Stomach (tissue), 8 donors: ENCODE measurements at regions not wholly inside any gene's neighbourhood (a gene's known extent, or its start where the extent isn't known, plus 50 kb on each side); places are given as distances from the start of the nearest gene placed in this dataset.

Experiments
- DNase-seq, 2 donors: peaks; one replicate each; pipeline versions ENCODE4 v3.0.0 to v3.0.0-alpha.2; 2013 to 2019
- H3K27ac ChIP-seq, 5 donors: fragments of 200-600 bp in 4 of 5; sonication (generic) in 4 of 5; one replicate each; pipeline ENCODE4 v1.5.1; 2013 to 2019; ENCODE audit warnings: mild to moderate bottlenecking in 1 of 5, moderate library complexity in 1 of 5
- H3K27me3 ChIP-seq, 3 donors: fragments of 200-600 bp; sonication (generic); one replicate each; pipeline ENCODE4 v1.5.1; 2017 to 2019; ENCODE audit warnings: mixed run types in 1 of 3
- H3K36me3 ChIP-seq, 4 donors: fragments of 200-600 bp; sonication (generic); 1 replicate in 3 of 4; 2 replicates in 1 of 4; pipeline ENCODE4 v1.5.1; 2016 to 2019
- H3K4me1 ChIP-seq, 4 donors: fragments of 200-600 bp; sonication (generic); one replicate each; pipeline ENCODE4 v1.5.1; 2016 to 2019
- H3K4me3 ChIP-seq, 4 donors: fragments of 200-600 bp; sonication (generic) in 3 of 4; one replicate each; pipeline ENCODE4 v1.5.1; 2016 to 2019; ENCODE audit warnings: mild to moderate bottlenecking in 1 of 4
- H3K9me3 ChIP-seq, 4 donors: fragments of 200-600 bp; sonication (generic); one replicate each; pipeline ENCODE4 v1.5.1; 2016 to 2019
- EP300 ChIP-seq: sonication (generic); formaldehyde crosslinking; IDR thresholded peaks from one replicate; pipeline ENCODE4 v1.6.1; 2017; ENCODE audit warnings: antibody characterized with exemption
- POLR2A ChIP-seq, 4 donors: fragments of 450-650 bp; IDR thresholded peaks; one replicate each; pipeline ENCODE4 v1.6.1; 2016; ENCODE audit warnings: antibody characterized with exemption in 4 of 4, control low read depth in 2 of 4, mild to moderate bottlenecking in 1 of 4, moderate library complexity in 1 of 4
- POLR2AphosphoS5 ChIP-seq, 3 donors: sonication (generic); formaldehyde crosslinking; IDR thresholded peaks; one replicate each; pipeline ENCODE4 v1.6.1; 2016; ENCODE audit warnings: antibody characterized with exemption in 3 of 3
- WGBS, 5 donors: extraction: QIAGEN DNeasy Blood & Tissue Kit in 3 of 5; methylation state at CpG; one replicate each; pipeline versions ENCODE4 v1.1.5 to v1.1.7; 2013 to 2018; 5-methylcytosine and 5-hydroxymethylcytosine counted together
- intact Hi-C: fragments of 100-400 bp; cut with DNase I; formaldehyde crosslinking; loops from one replicate; pipeline ENCODE4 v1.15.1; 2023; ENCODE audit warnings: low total_unique reads
- TF ChIP-seq, protein P1 (sequence below), 7 experiments: fragments of 450-650 bp in 4 of 7; fragments of 200-600 bp in 3 of 7; sonication (generic) in 3 of 7; IDR thresholded peaks; one replicate each; pipeline ENCODE4 v1.5.1; 2016 to 2019; ENCODE audit warnings: antibody characterized with exemption in 7 of 7, control low read depth in 2 of 7, mild to moderate bottlenecking in 1 of 7
- donor health status: healthy with polysubstance abuse.
- donor health status: Bipolar disorder and iron deficiency.
- donor health status: healthy.

DNA sequence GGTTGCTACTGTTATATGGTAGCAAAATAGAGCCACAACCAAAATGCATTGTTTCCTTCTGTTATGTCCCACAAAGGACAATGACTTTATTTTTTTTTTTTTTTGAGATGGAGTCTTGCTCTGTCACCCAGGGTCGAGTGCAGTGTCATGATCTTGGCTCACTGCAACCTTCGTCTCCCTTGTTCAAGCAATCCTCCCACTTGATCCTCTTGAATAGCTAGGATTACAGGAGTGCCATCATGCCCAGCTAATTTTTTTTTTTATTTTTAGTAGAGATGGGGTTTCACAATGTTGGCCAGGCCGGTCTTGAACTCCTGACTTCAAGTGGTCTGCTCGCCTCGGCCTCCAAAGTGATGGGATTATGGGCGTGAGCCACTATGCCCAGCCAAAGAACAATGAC is 527.7 kb upstream of the SGCD start:
- Histone ChIP-seq H3K27me3 (no peaks in the 10 kb centered on the region), H3K4me1 (no peaks in the 10 kb centered on the region), H3K9me3 (peaks cover 0 to 22% (median 12%) of the 10 kb centered on the region in 4 donors), H3K36me3 (no peaks in the 10 kb centered on the region), H3K4me3 (no peak overlapping the region), H3K27ac (no peak overlapping the region)
- TF ChIP-seq, protein P1, sequence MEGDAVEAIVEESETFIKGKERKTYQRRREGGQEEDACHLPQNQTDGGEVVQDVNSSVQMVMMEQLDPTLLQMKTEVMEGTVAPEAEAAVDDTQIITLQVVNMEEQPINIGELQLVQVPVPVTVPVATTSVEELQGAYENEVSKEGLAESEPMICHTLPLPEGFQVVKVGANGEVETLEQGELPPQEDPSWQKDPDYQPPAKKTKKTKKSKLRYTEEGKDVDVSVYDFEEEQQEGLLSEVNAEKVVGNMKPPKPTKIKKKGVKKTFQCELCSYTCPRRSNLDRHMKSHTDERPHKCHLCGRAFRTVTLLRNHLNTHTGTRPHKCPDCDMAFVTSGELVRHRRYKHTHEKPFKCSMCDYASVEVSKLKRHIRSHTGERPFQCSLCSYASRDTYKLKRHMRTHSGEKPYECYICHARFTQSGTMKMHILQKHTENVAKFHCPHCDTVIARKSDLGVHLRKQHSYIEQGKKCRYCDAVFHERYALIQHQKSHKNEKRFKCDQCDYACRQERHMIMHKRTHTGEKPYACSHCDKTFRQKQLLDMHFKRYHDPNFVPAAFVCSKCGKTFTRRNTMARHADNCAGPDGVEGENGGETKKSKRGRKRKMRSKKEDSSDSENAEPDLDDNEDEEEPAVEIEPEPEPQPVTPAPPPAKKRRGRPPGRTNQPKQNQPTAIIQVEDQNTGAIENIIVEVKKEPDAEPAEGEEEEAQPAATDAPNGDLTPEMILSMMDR (IDR thresholded peaks at IDR 0.05) = no peak
- no peak for TF ChIP-seq POLR2A (IDR thresholded peaks at IDR 0.05)
- TF ChIP-seq POLR2AphosphoS5 (IDR thresholded peaks at IDR 0.05) = no peak
- no peak for TF ChIP-seq EP300
- DNase-seq = no peak
- 72 to 87% (median 76%) methylated on average over 6 of the region's 6 CpGs for whole genome bisulfite sequencing, 5 donors
- intact Hi-C loops = no loop called here

DNA sequence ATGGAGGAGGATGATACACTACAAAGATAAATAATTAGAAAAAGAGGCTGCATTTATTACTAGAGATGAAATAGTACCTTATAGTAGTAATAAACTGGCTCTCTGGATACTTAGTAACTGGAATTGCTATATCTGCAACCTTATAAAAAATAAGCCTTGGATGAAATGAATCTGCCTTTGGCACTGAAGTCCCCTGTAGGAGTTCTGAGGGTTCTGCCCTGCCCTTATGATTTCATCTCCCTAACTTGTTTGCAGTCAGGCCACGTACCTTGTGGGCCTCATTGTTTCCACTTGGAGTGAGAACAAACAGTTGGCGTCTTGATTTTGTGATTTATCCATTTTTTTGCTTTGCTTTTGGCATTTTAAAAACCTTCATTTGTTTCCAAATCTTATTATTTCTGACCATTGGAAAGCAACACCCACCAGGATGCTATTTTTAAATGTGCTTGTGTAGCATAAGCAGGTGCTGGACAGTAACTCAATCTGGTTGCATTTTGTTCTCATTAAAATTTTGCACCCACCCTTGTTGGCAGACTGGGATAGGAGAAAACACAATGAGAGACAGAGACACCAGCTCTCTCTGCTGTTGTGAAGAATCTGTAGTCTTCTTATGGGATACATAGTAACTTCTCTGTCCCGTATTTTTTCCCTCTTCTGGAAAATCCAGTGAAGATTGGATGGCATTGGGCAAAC is 518.9 kb upstream of the SGCD start:
- H3K4me1 ChIP-seq = no peaks in the 10 kb centered on the region
- no peaks in the 10 kb centered on the region for H3K36me3 ChIP-seq
- no peaks in the 10 kb centered on the region for H3K9me3 ChIP-seq
- H3K27ac ChIP-seq = no peak overlapping the region
- WGBS, 5 donors = 53 to 73% (median 63%) methylated on average over 3 of the region's 3 CpGs
- intact Hi-C loops = no loop called here
- no peaks in the 10 kb centered on the region for H3K27me3 ChIP-seq
- TF ChIP-seq, protein P1 (IDR thresholded peaks at IDR 0.05) = no peak
- TF ChIP-seq POLR2A (IDR thresholded peaks at IDR 0.05) (no peak), EP300 (no peak), POLR2AphosphoS5 (IDR thresholded peaks at IDR 0.05) (no peak)
- H3K4me3 ChIP-seq = no peak overlapping the region
- DNase-seq = no peak

DNA sequence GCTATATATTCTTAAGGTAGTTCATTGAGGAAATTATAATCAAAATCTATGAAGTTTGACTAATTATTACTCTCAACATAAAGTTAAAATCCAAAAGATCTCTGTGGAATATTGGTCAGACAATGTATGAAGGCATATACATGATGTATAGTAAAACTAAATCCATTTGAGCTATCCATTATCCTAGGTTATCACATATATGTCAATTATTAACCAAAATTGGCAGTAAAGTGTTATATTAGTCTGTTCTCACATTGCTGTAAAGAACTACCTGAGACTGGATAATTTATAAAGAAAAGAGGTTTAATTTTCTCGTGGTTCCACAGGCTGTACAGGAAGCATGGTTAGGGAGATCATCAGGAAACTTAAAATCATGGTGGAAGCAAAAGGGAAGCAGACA is 511.7 kb upstream of the SGCD start:
- Histone ChIP-seq H3K36me3 (no peaks in the 10 kb centered on the region), H3K27me3 (no peaks in the 10 kb centered on the region), H3K4me3 (no peak overlapping the region), H3K9me3 (no peaks in the 10 kb centered on the region), H3K4me1 (no peaks in the 10 kb centered on the region), H3K27ac (no peak overlapping the region)
- TF ChIP-seq POLR2AphosphoS5 (IDR thresholded peaks at IDR 0.05) (no peak), POLR2A (IDR thresholded peaks at IDR 0.05) (no peak), EP300 (no peak)
- TF ChIP-seq, protein P1 (IDR thresholded peaks at IDR 0.05) = no peak
- intact Hi-C loops = no loop called here
- no peak for DNase-seq
- WGBS, 5 donors = 10 to 30% (median 19%) methylated on average over 1 of the region's 1 CpG

DNA sequence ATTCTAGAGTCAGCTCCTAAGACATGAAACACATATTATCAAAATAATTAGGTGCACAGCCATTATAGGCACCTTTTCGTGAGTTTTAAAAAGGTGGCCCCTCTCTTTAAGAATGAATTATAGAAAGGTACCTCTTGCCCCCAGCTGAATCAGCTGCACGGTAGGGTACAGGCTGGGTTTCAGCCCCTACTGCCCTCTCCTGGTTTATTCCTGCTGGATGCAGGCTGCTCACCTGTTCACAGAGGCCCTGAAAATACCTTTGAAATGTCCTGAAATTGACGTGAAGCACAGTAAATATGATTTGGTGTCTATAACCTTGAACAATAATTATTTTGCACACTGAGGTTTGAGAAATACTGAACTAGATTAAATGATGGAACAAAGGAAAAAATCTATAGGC is 504.8 kb upstream of the SGCD start:
- H3K4me3 ChIP-seq = no peak overlapping the region
- intact Hi-C loops = no loop called here
- no peaks in the 10 kb centered on the region for H3K36me3 ChIP-seq
- H3K27ac ChIP-seq = no peak overlapping the region
- whole genome bisulfite sequencing, 5 donors = 29 to 46% (median 41%) methylated on average over 3 of the region's 3 CpGs
- no peaks in the 10 kb centered on the region for H3K27me3 ChIP-seq
- no peak for DNase-seq
- no peaks in the 10 kb centered on the region for H3K9me3 ChIP-seq
- H3K4me1 ChIP-seq = no peaks in the 10 kb centered on the region
- TF ChIP-seq, protein P1 (IDR thresholded peaks at IDR 0.05) = no peak
- TF ChIP-seq EP300 = no peak
- no peak for TF ChIP-seq POLR2A (IDR thresholded peaks at IDR 0.05)
- no peak for TF ChIP-seq POLR2AphosphoS5 (IDR thresholded peaks at IDR 0.05)
